CD4-positive, alpha-beta T cell treated with Interleukin-17A for 1 hour (primary cell): ENCODE measurements at regions not wholly inside any gene's neighbourhood (a gene's known extent, or its start where the extent isn't known, plus 50 kb on each side); places are given as distances from the start of the nearest gene placed in this dataset.

Source experiments
- DNase-seq: peaks from one replicate; pipeline ENCODE4 v3.0.0-alpha.2; 2020

DNA sequence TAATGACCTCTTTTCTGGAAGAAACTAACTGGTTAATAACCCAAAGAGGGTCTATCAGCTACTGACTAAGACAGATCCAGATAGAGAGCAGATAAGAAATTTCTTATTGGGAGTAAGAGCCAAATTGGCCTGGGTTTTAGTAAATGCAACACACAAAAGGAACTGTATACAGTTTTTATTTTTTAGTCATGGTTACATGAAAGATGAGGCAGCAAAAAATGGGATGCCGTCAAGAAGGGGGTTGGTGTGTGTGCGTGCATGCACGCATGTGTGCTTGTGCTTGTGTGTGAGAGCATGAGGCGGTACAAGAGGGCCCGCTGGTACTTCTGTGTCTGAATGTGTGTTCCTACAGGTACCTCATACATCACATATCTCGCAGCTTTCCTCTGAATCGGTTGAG, 466.2 kb upstream of the HNRNPA3 start:
- DNase-seq: no peak

GRCh38 chr2:176747506-176747905, 465.1 kb upstream of the HNRNPA3 start:
- no peak for DNase-seq

DNA sequence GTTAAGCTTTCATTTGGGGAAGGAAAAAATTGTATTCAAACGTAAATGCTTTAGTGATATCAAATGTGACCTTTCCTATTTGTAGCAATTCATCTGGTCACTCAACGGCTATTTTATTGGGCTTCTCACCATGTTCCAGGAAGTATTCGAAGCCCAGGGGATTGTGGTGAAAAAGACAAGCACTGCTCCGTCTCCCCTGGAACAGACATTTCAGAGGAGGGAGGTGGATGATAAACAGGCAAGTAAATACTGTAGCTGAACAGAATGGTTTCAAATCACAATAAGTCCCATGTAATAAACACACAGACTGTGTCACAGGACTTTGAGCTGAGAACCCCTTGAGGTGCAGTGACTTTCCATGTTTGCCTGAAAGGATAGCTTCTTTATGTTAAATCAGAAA, 464.7 kb upstream of the HNRNPA3 start:
- no peak for DNase-seq

GRCh38 chr2:176748662-176749061, 463.9 kb upstream of the HNRNPA3 start:
- no peak for DNase-seq

DNA sequence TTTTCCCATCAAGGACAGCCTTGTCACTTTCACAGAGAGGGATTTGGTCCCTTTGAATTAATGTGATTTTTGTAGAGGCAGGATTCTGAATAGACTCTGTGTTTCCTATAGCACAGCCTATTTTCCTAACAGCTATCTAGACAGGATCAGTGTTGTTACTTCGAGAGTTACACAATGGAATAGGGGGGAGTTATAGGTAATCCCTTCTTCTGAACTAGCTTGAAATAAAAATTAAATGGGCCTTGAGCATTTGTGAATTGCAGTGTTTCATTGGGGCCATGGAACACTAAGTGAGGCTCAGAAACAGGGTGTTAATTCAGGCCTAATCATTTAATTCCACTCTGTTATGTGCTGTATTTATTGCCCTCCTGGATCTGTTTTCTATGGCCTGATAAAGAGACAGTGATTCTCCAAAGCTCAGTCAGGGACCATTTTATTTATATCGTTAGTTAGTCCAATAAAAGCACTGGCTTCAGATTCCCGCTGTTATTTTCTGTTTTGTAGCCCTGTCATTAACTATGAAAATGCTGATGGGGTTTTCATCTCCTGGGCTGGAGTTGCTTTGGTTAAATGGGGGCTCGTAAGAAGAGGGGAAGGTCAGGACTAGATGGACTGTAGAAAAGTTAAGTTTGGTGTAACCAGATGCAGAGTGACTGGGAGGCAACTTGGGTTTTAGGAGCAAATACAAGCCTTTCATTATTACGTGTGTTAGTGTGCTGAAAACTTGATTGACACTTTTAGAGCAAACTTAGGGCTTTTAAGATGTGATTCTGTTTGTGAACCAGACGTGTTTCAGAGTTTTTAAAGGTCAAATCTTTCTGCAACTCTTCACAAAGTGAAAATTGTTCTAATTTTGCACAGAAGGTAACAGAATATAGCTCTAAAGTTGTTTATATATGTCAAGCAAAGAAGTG, 461.0 kb upstream of the HNRNPA3 start:
- no peak for DNase-seq

- DNase-seq: no peak
Measured at GRCh38 chr2:176752295-176752694, 460.3 kb upstream of the HNRNPA3 start.

DNA sequence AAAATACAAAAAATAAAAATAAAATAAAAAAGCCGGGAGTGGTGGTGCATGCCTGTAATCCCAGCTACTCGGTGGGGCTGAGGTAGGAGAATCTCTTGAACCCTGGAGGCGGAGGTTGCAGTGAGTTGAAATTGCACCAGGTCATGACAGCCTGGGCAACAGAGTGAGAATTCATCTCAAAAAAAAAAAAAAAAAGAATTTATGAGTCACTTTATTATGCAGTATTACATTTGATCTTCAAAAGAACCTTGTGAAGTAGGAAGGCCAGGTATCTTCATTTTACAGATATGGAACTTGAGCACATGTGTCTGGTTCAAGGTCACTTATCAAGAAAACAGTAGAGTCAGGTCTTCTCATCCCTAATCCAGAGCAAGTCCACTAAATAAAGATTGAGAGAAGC, 459.4 kb upstream of the HNRNPA3 start:
- no peak for DNase-seq

DNA sequence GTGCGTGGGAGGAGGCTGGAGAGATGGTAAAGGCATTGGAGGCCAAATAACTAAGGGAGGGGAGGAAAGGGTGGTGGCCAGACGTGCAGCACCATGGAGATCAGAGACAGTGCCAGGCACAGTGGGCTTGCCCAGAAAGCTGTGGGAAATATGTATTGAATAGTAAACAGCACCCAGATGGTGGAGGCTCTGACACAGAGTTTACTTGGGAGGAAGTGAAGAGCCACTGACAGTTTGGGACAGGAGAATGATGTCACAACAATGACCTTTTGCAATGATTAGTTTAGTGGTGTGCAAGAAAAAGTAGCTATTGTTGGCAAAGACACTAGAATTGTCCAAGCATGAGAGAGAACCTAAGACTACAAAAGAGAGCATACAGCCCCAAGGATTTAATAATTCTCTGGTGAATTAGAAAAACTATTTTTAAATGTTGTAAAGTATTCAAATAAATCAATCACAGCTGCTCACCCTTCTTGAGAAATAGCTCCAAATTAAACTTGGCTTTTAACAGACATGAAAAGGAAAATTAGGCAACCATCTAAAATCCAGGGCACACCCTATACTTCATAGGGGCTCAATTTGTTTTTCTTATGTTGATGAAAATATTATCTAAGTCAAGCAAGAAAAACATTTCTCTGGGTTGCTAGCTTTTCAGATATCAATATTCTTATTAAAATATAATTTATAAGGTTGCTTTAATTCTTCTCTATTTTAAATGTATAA, 458.7 kb upstream of the HNRNPA3 start:
- DNase-seq: no peak

DNA sequence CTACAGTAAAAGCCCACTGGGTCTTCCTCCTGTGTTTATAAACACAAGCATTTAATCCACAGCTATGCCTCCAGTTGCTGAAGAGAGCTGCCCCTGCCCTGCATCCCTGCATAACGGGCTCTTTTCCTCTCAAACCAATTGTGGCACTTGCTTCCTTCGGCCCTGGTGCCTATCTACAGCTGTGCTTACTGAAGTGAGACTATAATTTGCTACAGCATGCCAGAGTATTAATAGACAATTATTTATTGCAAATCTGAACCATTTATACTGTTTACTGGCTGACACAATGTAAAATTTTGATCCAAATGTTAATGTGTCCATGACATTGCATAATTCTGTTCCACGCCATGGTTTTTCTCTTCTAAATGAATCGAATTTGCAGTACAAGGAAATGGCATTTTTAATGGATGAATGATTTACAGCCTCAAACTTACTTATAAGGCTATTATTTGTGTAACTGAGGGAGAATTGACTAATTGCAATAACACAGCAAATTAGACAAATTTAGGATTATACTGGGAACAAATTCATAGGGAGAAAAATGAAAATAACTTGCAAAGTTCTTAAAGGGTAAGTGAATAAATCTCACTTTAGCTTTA, 457.0 kb upstream of the HNRNPA3 start:
- DNase-seq: no peak

- DNase-seq: no peak
Measured at GRCh38 chr2:176758426-176758825, 454.2 kb upstream of the HNRNPA3 start.

GRCh38 chr2:176760439-176760838, 452.2 kb upstream of the HNRNPA3 start:
- no peak for DNase-seq

DNA sequence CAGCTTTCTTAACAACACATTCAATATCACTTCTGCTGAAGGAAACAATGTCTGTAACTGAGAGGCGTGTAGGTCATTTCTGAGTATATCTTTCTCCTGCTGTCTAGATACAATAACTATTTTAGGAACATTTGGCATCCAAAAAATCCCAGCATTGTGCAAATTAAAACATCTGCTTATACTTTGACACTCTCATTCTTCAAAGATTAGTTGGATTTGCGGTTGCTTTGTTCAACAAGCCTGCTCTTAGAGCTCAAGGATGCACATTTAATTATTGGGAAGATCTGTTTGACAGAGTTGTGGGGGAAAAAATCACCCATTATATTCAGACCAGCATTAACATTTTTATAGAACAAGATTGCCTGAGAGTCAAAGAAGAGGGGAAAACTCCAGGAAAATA, 449.5 kb upstream of the HNRNPA3 start:
- DNase-seq: no peak

GRCh38 chr2:176763851-176764404, 448.7 kb upstream of the HNRNPA3 start:
- no peak for DNase-seq

- DNase-seq: no peak
Measured at GRCh38 chr2:176764921-176765320, 447.7 kb upstream of the HNRNPA3 start.

DNA sequence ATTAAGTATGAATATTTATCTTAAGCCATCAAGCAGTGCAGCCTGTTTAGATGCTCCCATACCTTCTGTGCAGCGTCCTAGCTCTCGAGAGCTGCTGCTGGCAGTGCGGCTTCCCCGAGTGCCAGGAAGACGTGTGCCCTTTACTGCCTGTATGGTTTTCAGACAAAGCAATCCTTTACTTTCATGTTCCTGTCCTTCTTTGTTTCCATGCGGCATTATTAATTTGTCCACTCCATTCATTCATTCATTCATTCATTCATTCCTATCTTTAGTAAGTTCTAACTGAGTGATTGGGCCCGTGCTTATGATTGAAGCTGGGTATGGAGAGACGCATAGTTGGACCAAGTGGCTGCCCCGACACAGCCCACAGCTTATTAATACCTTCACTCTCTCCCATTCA, 446.6 kb upstream of the HNRNPA3 start:
- DNase-seq: no peak

- DNase-seq: no peak
Measured at GRCh38 chr2:176768185-176768584, 444.4 kb upstream of the HNRNPA3 start.

GRCh38 chr2:176769021-176769420, 443.6 kb upstream of the HNRNPA3 start:
- DNase-seq: no peak

DNA sequence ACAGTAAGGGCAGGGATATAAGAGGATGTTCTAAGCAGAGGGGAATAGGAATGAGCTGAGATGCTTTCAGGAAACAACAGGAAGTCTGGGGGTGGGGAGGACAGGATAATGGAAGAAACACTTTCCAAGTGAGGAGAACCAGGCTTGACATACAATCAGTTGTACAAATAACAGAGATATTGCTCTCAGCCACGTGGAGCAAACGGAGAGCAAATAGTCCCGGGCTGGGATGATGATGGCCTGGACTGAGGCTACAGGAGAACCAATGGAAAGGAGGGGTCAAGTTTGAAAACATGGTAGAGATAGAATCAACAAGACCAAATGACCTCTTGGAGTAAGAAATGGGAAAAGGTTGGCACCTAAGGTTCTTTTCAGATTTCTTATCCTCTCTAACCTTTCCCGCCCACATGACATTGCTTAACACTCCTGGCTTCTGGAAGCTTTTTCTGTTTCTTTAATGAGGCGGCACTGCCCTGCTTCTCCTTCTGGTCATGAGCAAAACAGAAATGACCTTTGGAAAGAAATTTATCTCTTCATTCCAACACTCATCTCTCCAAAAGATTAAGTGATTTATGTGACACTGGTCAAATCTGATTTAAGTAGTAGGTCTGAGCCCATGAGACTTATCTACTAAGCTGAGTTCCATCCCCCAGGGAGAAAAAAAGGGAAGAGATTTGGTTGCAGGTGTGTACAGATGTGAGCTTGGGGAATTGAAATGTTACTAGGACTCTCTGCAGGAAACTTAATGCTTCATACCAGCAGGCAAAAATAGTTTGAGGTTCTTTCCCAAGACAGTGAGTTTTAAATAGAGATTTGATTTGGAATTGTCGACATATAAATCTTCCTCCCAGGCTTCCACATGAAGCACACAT, 442.9 kb upstream of the HNRNPA3 start:
- DNase-seq: no peak

DNA sequence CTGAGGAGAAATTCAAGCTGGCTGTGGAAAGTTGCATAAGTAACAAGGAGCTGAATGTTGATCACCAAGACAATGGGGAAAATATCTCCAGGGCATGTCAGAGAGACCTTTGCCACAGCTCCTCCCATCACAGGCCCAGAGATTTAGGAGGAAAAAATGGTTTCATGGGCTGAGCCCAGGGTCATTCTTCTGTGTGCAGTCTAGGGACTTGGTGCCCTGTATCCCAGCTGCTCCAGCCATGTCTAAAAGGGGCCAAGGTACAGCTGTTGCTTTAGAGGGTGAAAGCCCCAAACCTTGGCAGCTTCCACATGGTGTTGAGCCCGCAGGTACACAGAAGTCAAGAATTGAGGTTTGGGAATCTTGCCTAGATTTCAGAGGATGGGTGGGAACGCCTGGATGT, 439.8 kb upstream of the HNRNPA3 start:
- DNase-seq: no peak

- DNase-seq: no peak
Measured at GRCh38 chr2:176774766-176775451, 437.7 kb upstream of the HNRNPA3 start.

DNA sequence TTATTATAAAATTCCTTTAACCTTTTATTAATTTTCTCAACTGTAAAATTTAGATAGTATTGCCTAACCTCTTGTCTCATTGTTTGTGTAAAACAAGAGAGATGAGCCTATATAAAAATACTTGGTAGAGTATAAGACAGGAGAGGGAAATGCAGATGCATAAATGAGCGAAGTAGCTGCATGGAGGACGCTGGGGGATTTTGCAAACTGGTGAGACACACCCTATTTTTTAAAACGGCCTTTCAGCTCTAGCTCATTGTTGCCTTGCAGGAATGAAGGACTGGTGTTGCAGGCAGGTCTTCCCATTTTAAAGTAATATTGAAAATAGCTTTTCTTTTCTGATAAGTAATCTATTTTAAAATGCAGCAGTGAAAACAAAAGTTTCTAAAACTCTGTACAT, 435.3 kb upstream of the HNRNPA3 start:
- DNase-seq: no peak

DNA sequence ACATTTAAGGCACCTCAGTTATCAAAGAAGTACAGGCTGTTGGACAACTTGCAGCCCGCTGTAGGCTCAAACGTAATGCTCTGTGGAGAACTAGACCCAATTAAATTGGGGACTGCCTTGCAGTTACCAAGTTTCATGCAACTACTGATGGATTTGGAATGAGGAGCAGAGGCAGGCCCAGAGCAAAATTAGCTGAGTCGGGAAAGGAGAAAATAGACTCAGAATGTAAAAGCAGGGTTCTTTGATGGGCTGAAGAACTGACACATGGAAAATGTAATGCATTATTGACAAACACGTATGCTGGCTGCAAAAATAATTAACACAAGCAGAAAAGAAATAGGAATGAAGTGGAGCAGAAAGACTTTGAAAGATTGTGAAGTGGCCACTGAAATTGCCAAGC, 432.7 kb upstream of the HNRNPA3 start:
- no peak for DNase-seq
